ENCODE measurements at regions not wholly inside any gene's neighbourhood (a gene's known extent, or its start where the extent isn't known, plus 50 kb on each side); places are given as distances from the start of the nearest gene placed in this dataset.

- DNase-seq = no peak
Observed at GRCh38 chr6:139567095-139567494, 192.6 kb upstream of the CITED2 start.

- no peak for DNase-seq
Observed at GRCh38 chr6:139565591-139565990, 191.1 kb upstream of the CITED2 start.

GRCh38 chr6:139557547-139557946, 183.1 kb upstream of the CITED2 start:
- DNase-seq = no peak

- no peak for DNase-seq
Observed at GRCh38 chr6:139556532-139556931, 182.1 kb upstream of the CITED2 start.

GRCh38 chr6:139553916-139554315, 179.5 kb upstream of the CITED2 start:
- DNase-seq = no peak

- DNase-seq = no peak
Observed at GRCh38 chr6:139551376-139551775, 176.9 kb upstream of the CITED2 start.

GRCh38 chr6:139550361-139550760, 175.9 kb upstream of the CITED2 start:
- DNase-seq = no peak

- no peak for DNase-seq
Observed at GRCh38 chr6:139549561-139550070, 175.2 kb upstream of the CITED2 start.

- DNase-seq = no peak
Observed at GRCh38 chr6:139547804-139548203, 173.4 kb upstream of the CITED2 start.

- DNase-seq = no peak
Observed at GRCh38 chr6:139547122-139547776, 172.8 kb upstream of the CITED2 start.

GRCh38 chr6:139546106-139546472, 171.6 kb upstream of the CITED2 start:
- DNase-seq = no peak

- no peak for DNase-seq
Observed at GRCh38 chr6:139545206-139546105, 171.0 kb upstream of the CITED2 start.

GRCh38 chr6:139544701-139545057, 170.2 kb upstream of the CITED2 start:
- DNase-seq = no peak

GRCh38 chr6:139542351-139542750, 167.9 kb upstream of the CITED2 start:
- no peak for DNase-seq

- DNase-seq = no peak
Observed at GRCh38 chr6:139540894-139541293, 166.4 kb upstream of the CITED2 start.

- DNase-seq = no peak
Observed at GRCh38 chr6:139540276-139540675, 165.8 kb upstream of the CITED2 start.

GRCh38 chr6:139539852-139540251, 165.4 kb upstream of the CITED2 start:
- DNase-seq = no peak

GRCh38 chr6:139538366-139538765, 163.9 kb upstream of the CITED2 start:
- no peak for DNase-seq

- no peak for DNase-seq
Observed at GRCh38 chr6:139536751-139537617, 162.5 kb upstream of the CITED2 start.

- DNase-seq = no peak
Observed at GRCh38 chr6:139534472-139535115, 160.1 kb upstream of the CITED2 start.
